A549 (cell line): ENCODE measurements at regions not wholly inside any gene's neighbourhood (a gene's known extent, or its start where the extent isn't known, plus 50 kb on each side); places are given as distances from the start of the nearest gene placed in this dataset.

Source experiments
- ATAC-seq, 2 experiments: fragments of 200-7000 bp in 1 of 2; fragments of >200 bp in 1 of 2; cut with Nextera tagmentation in 1 of 2; cut with Tn5 transposase in 1 of 2; 3 replicates each; pipeline versions ENCODE4 v1.8.0 to v1.9.1; 2018 to 2020; ENCODE audit warnings: mild to moderate bottlenecking in 1 of 2, moderate library complexity in 1 of 2
- CTCF ChIA-PET: fragments of 300-600 bp; sonication (Branson Sonifier 250); formaldehyde crosslinking; extraction: SDS; loops from one replicate; lab custom pipeline; 2021; ENCODE audit warnings: antibody characterized with exemption, inconsistent platforms; lab: Yijun Ruan, JAX
- POLR2A ChIA-PET: fragments of 350-600 bp; formaldehyde crosslinking; extraction: SDS; loops from one replicate; lab custom pipeline; 2021; ENCODE audit warnings: antibody characterized with exemption, inconsistent platforms; lab: Yijun Ruan, JAX
- DNase-seq, 2 experiments: peaks; one replicate each; pipeline versions ENCODE4 v3.0.0 to v3.0.0-alpha.2; 2011 to 2016; ENCODE audit warnings: low read depth in 1 of 2, low spot score in 1 of 2
- FAIRE-seq: peaks from 2 replicates; lab custom pipeline; 2011; peaks lifted over from hg19 to GRCh38; lab: Jason Lieb, UNC
- H3K27ac ChIP-seq, 2 experiments: fragments of >200 bp; sonication (Bioruptor Twin); formaldehyde crosslinking; 3 replicates each; pipeline ENCODE4 v1.5.1; 2016 to 2017
- H3K4me1 ChIP-seq: fragments of >200 bp; sonication (Bioruptor Twin); formaldehyde crosslinking; 3 replicates; pipeline ENCODE4 v1.6.1; 2016
- H3K4me2 ChIP-seq: fragments of >200 bp; sonication (Bioruptor Twin); formaldehyde crosslinking; 3 replicates; pipeline ENCODE4 v1.6.1; 2016
- H3K4me3 ChIP-seq: fragments of >200 bp; sonication (Bioruptor Twin); formaldehyde crosslinking; 3 replicates; pipeline ENCODE4 v1.5.1; 2016
- H3K9me3 ChIP-seq: fragments of >200 bp; sonication (Bioruptor Twin); formaldehyde crosslinking; 3 replicates; pipeline ENCODE4 v1.6.1; 2016
- CBX2 ChIP-seq: fragments of 200-600 bp; sonication (generic); IDR thresholded peaks from 2 replicates; pipeline ENCODE4 v1.6.1; 2016; ENCODE audit warnings: low read depth, mild to moderate bottlenecking, borderline replicate concordance
- EP300 ChIP-seq, 2 experiments: fragments of >200 bp; sonication (Bioruptor Twin); formaldehyde crosslinking; IDR thresholded peaks; 2 replicates in 1 of 2; 3 replicates in 1 of 2; pipeline ENCODE4 v1.6.1; 2016 to 2017
- FOSL2 ChIP-seq, 2 experiments: fragments of 450-650 bp in 1 of 2; fragments of >200 bp in 1 of 2; sonication (Bioruptor Twin) in 1 of 2; formaldehyde crosslinking; IDR thresholded peaks; 2 replicates each; pipeline versions ENCODE4 v1.5.0 to v1.6.1; 2016 to 2020; ENCODE audit warnings: mild to moderate bottlenecking in 1 of 2, moderate library complexity in 1 of 2
- FOXS1 ChIP-seq: fragments of 250-450 bp; sonication (Bioruptor Pico); IDR thresholded peaks from 2 replicates; pipeline ENCODE4 v1.5.0; 2020; ENCODE audit warnings: mild to moderate bottlenecking, moderate library complexity
- GATA3 ChIP-seq: IDR thresholded peaks from 2 replicates; pipeline ENCODE4 v1.6.1; 2012; ENCODE audit warnings: borderline replicate concordance
- HEYL ChIP-seq: fragments of 250-450 bp; sonication (Bioruptor Pico); IDR thresholded peaks from 2 replicates; pipeline ENCODE4 v1.8.0; 2021; ENCODE audit warnings: mild to moderate bottlenecking, moderate library complexity
- HOXA7 ChIP-seq: fragments of 250-450 bp; sonication (Bioruptor Pico); IDR thresholded peaks from 2 replicates; pipeline ENCODE4 v1.5.0; 2020; ENCODE audit warnings: mild to moderate bottlenecking, moderate library complexity
- HOXB13 ChIP-seq: fragments of 250-450 bp; sonication (Bioruptor Pico); IDR thresholded peaks from 2 replicates; pipeline ENCODE4 v1.5.0; 2020; ENCODE audit warnings: low read depth, mild to moderate bottlenecking, moderate library complexity
- HOXB5 ChIP-seq: fragments of 250-450 bp; sonication (Bioruptor Pico); IDR thresholded peaks from 2 replicates; pipeline ENCODE4 v1.5.0; 2020; ENCODE audit warnings: mild to moderate bottlenecking, moderate library complexity
- JUN ChIP-seq, 2 experiments: fragments of >200 bp; sonication (Bioruptor Twin); formaldehyde crosslinking; IDR thresholded peaks; 2 replicates in 1 of 2; 3 replicates in 1 of 2; pipeline ENCODE4 v1.6.1; 2016 to 2017
- JUNB ChIP-seq: fragments of >200 bp; sonication (Bioruptor Twin); formaldehyde crosslinking; IDR thresholded peaks from 2 replicates; pipeline ENCODE4 v1.6.1; 2016
- MAFK ChIP-seq: fragments of 450-650 bp; IDR thresholded peaks from 2 replicates; pipeline ENCODE4 v1.6.1; 2014; ENCODE audit not compliant: partially characterized antibody
- NPAS2 ChIP-seq: fragments of 250-450 bp; sonication (Bioruptor Pico); IDR thresholded peaks from 2 replicates; pipeline ENCODE4 v1.8.0; 2022; ENCODE audit warnings: mild to moderate bottlenecking, moderate library complexity, borderline replicate concordance
- POLR2AphosphoS2 ChIP-seq: conservative IDR thresholded peaks from 2 replicates; pipeline ENCODE4 v1.6.1; 2012; ENCODE audit warnings: low read length, improper control_type of control experiment, inconsistent platforms
- SMC3 ChIP-seq: fragments of >200 bp; sonication (Bioruptor Twin); formaldehyde crosslinking; IDR thresholded peaks from 3 replicates; pipeline ENCODE4 v1.6.1; 2018; ENCODE audit warnings: inconsistent platforms
- ZC3H11A ChIP-seq: fragments of 450-650 bp; IDR thresholded peaks from 2 replicates; pipeline ENCODE4 v1.6.1; 2014; ENCODE audit warnings: antibody characterized with exemption, mild to moderate bottlenecking
- ZNF302 ChIP-seq: fragments of 250-450 bp; sonication (Bioruptor Pico); IDR thresholded peaks from 2 replicates; pipeline ENCODE4 v1.9.0; 2021; ENCODE audit warnings: inconsistent platforms, mild to moderate bottlenecking, moderate library complexity
- ZSCAN20 ChIP-seq: fragments of 250-450 bp; sonication (Bioruptor Pico); IDR thresholded peaks from 2 replicates; pipeline ENCODE4 v1.8.0; 2022; ENCODE audit warnings: mild to moderate bottlenecking, moderate library complexity
- WGBS: methylation state at CpG from one replicate; pipeline ENCODE4 v1.1.6; 2017; ENCODE audit errors: missing lambda C conversion rate; 5-methylcytosine and 5-hydroxymethylcytosine counted together
- TF ChIP-seq, protein P1 (sequence below): fragments of 450-650 bp; IDR thresholded peaks from 2 replicates; pipeline ENCODE4 v1.6.1; 2014; ENCODE audit warnings: antibody characterized with exemption
- TF ChIP-seq, protein P2 (sequence below): IDR thresholded peaks from 2 replicates; pipeline ENCODE4 v1.6.1; 2012
- TF ChIP-seq, protein P3 (sequence below): fragments of 150-350 bp; IDR thresholded peaks from 2 replicates; pipeline ENCODE4 v1.6.1; 2014; ENCODE audit warnings: low read depth, mild to moderate bottlenecking, low read length
- TF ChIP-seq, protein P4 (sequence below): IDR thresholded peaks from 2 replicates; pipeline ENCODE4 v1.6.1; 2012; ENCODE audit warnings: low read depth, borderline replicate concordance
- TF ChIP-seq, protein P5 (sequence below): fragments of >200 bp; sonication (Bioruptor Twin); formaldehyde crosslinking; IDR thresholded peaks from 3 replicates; pipeline ENCODE4 v1.5.1; 2016

DNA sequence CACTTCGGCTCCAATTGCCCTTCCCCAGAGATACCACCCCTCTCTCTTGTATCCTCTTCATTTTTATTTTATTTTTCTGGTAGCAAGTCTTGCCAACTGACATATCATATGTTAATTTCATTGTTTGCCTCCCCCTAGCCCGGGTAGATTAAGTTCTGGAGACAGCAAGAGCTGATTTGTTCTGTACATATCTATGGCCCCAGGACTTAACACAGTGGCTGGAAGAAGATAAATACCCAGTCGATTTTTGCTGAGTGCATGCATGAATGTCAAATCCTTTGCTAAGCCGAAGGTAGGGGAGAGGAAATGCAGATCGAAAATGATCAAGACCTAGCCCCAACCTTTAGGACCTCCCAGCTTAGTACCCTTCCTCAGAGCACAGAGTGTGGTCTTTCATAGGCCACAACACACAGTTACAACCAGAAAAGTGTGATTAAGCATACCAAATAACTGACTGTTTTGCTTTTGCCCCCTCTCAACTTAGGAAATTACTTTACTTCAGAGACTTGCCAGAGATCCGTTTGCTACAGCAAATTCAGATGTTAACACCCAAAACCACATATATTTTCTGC is 58.7 kb upstream of the KLF3 start:
- DNase-seq (no peak), FAIRE-seq (no peak), ATAC-seq (no peak)
- H3K4me3 ChIP-seq, result no peak overlapping the region
- CTCF ChIA-PET, result no interaction called here
- POLR2A ChIA-PET, result no interaction called here
- no peak overlapping the region for H3K4me2 ChIP-seq
- H3K9me3 ChIP-seq, result peaks cover 3% of the 10 kb centered on the region; the same call in 1 of the 3 replicates
- no peak for TF ChIP-seq SMC3
- no peak for TF ChIP-seq FOSL2 (IDR thresholded peaks at IDR 0.05)
- TF ChIP-seq FOSL2 (CRISPR knock-in tag; IDR thresholded peaks at IDR 0.05), result no peak
- no peak for TF ChIP-seq MAFK
- TF ChIP-seq CBX2, result no peak
- no peak for TF ChIP-seq POLR2AphosphoS2
- TF ChIP-seq, protein P1, sequence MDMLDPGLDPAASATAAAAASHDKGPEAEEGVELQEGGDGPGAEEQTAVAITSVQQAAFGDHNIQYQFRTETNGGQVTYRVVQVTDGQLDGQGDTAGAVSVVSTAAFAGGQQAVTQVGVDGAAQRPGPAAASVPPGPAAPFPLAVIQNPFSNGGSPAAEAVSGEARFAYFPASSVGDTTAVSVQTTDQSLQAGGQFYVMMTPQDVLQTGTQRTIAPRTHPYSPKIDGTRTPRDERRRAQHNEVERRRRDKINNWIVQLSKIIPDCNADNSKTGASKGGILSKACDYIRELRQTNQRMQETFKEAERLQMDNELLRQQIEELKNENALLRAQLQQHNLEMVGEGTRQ, result no peak
- no peak for TF ChIP-seq ZNF302 (CRISPR knock-in tag)
- TF ChIP-seq HOXB13 (CRISPR knock-in tag), result no peak
- TF ChIP-seq, protein P2, sequence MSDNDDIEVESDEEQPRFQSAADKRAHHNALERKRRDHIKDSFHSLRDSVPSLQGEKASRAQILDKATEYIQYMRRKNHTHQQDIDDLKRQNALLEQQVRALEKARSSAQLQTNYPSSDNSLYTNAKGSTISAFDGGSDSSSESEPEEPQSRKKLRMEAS, result no peak
- no peak for TF ChIP-seq NPAS2
- TF ChIP-seq, protein P3, sequence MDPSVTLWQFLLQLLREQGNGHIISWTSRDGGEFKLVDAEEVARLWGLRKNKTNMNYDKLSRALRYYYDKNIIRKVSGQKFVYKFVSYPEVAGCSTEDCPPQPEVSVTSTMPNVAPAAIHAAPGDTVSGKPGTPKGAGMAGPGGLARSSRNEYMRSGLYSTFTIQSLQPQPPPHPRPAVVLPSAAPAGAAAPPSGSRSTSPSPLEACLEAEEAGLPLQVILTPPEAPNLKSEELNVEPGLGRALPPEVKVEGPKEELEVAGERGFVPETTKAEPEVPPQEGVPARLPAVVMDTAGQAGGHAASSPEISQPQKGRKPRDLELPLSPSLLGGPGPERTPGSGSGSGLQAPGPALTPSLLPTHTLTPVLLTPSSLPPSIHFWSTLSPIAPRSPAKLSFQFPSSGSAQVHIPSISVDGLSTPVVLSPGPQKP, result no peak
- no peak for TF ChIP-seq ZC3H11A
- H3K4me1 ChIP-seq, result peaks cover 13% of the 10 kb centered on the region
- 55% methylated on average over 6 of the region's 6 CpGs for WGBS
- no peak overlapping the region for H3K27ac ChIP-seq

DNA sequence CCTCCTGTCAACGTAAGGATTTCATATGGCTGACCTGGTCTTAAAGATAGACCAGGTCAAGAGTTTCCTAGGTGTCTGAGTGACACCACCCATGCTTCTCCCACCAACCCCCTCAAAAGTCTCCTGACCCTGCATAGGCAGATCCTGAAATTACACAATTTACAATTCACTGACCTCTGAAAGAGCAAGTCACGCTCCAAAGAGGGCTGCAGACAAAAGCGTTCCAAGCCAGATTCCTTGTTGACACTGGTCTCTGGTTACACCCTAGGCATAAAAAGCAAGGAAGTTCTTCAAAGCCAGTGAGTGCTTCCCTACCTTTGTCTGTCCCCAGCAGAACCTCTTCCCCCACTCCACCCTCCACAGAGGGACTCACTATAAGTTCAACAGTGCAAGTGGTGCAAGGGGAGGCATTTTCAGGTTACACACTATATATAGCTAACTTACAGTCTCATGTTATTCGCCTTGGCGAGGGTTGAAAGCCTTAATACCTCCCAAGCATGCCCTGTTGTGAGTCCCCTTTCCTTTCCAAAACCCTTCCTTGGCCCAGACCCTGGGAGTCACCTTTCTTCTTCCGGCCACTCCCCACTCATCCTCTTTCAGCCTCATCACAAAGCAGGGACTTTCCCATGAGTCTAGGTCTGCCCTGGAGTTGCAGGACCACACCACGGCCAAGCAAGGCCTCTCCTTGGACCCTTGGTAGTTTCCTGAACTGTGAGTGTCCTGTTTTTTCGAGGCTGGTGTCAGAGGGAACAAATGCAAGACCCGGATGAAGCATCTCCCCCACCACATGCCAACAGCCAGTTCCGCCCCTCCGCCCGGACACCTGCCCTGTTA is 58.0 kb upstream of the KLF3 start:
- no peak for ATAC-seq
- TF ChIP-seq, protein P4, sequence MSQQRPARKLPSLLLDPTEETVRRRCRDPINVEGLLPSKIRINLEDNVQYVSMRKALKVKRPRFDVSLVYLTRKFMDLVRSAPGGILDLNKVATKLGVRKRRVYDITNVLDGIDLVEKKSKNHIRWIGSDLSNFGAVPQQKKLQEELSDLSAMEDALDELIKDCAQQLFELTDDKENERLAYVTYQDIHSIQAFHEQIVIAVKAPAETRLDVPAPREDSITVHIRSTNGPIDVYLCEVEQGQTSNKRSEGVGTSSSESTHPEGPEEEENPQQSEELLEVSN, result no peak
- no peak for TF ChIP-seq JUN (IDR thresholded peaks at IDR 0.05)

DNA sequence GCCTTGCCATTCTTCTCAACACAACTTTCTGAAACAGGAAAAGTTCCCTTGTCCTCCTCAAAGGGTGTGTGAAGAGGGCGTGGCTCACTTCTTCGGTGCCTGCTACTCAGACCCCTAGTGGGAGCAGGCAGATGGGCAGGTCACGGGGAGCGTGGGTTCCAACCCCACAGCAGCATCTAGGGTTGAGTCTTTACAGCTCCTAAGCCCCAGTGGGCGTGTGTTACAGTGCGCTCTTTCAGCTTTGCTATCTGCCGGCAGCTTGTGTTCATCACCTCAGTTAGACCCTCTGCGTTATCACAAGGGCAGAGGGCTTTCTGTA is 57.5 kb upstream of the KLF3 start:
- Histone ChIP-seq H3K4me2 (no peak overlapping the region), H3K27ac (no peak overlapping the region), H3K9me3 (peaks cover 3% of the 10 kb centered on the region; the same call in 1 of the 3 replicates), H3K4me3 (no peak overlapping the region), H3K4me1 (peaks cover under 1% of the 10 kb centered on the region; the same call in 1 of the 3 replicates)
- ATAC-seq (peak in 1 of 2 experiments; percentile 50; a peak in 3 of 6 replicates), DNase-seq (no peak), FAIRE-seq (no peak)
- 100% methylated on average over 1 of the region's 8 CpGs for WGBS
- ChIA-PET POLR2A (no interaction called here), CTCF (no interaction called here)
- TF ChIP-seq MAFK (no peak), FOXS1 (no peak), HOXA7 (CRISPR knock-in tag) (no peak), HEYL (CRISPR knock-in tag) (no peak), GATA3 (no peak), SMC3 (no peak), EP300 (IDR thresholded peaks at IDR 0.05) (no peak), ZSCAN20 (CRISPR knock-in tag) (no peak), FOSL2 (IDR thresholded peaks at IDR 0.05) (no peak), FOSL2 (CRISPR knock-in tag; IDR thresholded peaks at IDR 0.05) (no peak), HOXB5 (CRISPR knock-in tag) (no peak), JUNB (no peak)
- TF ChIP-seq, protein P5, sequence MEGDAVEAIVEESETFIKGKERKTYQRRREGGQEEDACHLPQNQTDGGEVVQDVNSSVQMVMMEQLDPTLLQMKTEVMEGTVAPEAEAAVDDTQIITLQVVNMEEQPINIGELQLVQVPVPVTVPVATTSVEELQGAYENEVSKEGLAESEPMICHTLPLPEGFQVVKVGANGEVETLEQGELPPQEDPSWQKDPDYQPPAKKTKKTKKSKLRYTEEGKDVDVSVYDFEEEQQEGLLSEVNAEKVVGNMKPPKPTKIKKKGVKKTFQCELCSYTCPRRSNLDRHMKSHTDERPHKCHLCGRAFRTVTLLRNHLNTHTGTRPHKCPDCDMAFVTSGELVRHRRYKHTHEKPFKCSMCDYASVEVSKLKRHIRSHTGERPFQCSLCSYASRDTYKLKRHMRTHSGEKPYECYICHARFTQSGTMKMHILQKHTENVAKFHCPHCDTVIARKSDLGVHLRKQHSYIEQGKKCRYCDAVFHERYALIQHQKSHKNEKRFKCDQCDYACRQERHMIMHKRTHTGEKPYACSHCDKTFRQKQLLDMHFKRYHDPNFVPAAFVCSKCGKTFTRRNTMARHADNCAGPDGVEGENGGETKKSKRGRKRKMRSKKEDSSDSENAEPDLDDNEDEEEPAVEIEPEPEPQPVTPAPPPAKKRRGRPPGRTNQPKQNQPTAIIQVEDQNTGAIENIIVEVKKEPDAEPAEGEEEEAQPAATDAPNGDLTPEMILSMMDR, result no peak

More for the DNA sequence above, 58.0 kb upstream of the KLF3 start:
- DNase-seq, result peak in 1 of 2 experiments; percentile 10
- no peak overlapping the region for H3K4me2 ChIP-seq
- ChIA-PET CTCF (no interaction called here), POLR2A (no interaction called here)
- H3K27ac ChIP-seq, result no peak overlapping the region
- FAIRE-seq, result no peak
- H3K4me1 ChIP-seq, result peaks cover 6% of the 10 kb centered on the region
- no peak overlapping the region for H3K4me3 ChIP-seq
- 87% methylated on average over 10 of the region's 12 CpGs for WGBS
- peaks cover 3% of the 10 kb centered on the region; the same call in 1 of the 3 replicates for H3K9me3 ChIP-seq
